GM18520 (cell line): ENCODE measurements at regions not wholly inside any gene's neighbourhood (a gene's known extent, or its start where the extent isn't known, plus 50 kb on each side); places are given as distances from the start of the nearest gene placed in this dataset.
"Not testable (repeated sequence)": the region's sequence is repeated elsewhere in the genome, so short reads cannot be mapped to it uniquely, and the experiment has no call there.

ENCODE experiments used
- ATAC-seq: cut with Tn5 transposase; IDR thresholded peaks from one replicate; pipeline ENCODE4 v1.9.1; 2021; ENCODE audit not compliant: unreplicated experiment

DNA sequence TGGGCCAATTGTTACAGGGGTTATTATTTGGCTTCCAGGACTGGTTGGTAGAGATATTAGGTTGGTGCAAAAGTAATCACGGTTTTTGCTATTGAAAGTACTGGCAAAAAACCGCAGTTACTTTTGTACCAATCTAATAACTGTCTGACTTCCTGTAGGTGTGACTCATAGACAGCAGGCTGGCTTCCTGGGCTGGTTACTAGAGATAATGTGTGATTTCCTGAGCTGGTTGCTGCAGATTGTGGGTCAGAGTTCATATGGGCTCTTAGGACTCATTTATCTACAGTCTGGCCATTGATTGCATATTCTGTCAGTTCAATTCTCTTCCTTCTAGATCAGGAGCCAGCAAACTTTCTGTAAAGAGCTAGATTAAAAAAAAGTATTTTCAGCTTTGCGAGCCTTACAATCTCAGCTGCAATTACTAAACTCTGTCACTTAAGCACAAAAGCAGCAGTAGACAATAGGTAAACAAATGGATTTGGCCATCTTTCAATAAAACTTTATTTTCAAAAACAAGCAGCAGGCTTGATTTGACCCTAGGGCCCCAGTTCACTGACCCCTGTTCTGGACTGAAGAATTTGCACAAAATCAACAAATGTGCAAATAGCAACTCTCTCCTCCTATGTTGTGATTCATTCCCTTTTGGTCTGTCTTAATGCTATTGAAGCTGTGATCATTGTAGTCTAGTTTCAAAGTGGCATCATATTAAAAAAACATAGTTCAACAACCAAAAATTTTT, 50.8 kb upstream of the BOD1L1 start:
- no peak for ATAC-seq

DNA sequence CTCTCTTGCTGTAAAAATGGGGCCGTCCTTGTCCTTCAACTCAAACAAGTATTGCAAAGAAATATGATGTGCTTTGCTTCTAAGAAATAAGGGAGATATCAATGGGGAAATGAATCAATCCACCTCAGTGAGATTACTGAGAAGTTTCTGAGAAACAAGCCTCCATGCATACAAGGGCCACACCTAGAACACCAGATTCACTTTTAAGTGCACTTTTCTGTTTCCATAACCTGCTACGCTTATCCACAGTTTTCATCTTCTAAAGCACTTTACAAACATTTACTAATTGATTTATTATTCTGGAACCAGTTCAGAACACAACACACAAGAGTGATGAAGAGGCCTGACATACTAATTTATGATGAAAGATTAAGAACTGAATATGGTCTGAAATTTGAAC, 54.0 kb upstream of the BOD1L1 start:
- no peak for ATAC-seq

DNA sequence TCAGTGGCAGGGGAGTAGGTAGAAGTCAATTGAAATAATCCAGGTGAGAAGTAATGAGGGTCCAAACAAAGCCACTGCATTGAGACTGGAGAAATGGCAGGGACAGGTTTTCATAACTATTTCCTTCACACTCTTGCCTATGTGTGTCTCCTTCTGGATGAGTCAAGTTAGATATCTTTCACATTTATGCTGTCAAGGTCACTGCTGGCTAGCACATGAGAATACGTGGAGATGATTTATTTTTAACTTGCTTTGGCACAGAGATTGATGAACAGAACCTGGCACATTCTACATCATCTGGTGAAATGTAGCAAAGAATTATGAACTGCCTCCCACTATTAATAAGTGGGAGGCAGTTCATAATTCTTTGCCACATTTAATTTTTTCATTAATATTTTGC, 66.7 kb upstream of the BOD1L1 start:
- ATAC-seq: no peak

DNA sequence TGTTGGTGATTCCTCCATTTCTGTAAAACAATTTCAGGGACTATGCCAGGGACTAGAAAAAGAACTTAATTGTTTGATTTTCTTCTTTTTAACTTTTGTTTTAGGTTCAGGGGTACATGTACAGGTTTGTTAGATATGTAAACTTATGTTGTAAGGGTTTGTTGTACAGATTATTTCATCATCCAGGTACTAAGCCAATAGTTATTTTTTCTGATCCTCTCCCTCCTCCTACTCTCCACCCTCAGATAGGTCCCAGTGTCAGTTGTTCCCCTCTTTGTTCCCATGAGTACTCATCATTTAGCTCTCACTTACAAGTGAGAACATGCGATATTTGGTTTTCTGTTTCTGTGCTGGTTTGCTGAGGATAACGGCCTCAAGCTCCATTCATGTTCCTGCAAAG, 70.8 kb upstream of the BOD1L1 start:
- ATAC-seq: no peak

DNA sequence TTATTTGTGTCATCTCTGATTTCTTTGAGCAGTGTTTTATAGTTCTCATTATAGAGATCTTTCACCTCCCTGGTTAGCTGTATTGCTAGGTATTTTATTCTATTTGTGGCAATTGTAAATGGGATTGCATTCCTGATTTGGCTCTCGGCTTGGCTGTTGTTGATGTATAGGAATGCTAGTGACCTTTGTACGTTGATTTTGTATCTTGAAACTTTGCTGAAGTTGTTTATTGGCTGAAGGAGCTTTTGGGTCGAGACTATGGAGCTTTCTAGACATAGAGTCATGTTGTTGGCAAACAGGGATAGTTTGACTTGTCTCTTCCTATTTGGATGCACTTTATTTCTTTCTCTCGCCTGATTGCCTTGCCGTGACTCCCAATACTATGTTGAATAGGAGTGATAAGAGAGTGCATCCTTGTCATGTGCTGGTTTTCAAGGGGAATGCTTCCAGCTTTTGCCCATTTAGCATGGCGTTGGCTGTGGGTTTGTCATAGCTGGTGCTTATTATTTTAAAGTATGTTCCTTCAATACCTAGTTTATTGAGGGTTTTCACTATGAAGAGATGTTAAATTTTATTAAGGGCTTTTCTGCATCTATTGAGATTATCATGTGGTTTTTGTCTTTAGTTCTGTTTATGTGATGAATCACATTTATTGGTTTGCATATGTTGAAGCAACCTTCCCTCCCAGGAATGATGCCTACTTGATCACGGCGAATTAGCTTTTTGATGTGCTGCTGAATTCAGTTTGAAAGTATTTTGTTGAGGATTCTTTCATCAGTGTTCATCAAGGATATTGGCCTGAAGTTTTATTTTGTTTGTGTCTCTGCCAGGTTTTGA, 72.7 kb upstream of the BOD1L1 start:
- no peak for ATAC-seq

DNA sequence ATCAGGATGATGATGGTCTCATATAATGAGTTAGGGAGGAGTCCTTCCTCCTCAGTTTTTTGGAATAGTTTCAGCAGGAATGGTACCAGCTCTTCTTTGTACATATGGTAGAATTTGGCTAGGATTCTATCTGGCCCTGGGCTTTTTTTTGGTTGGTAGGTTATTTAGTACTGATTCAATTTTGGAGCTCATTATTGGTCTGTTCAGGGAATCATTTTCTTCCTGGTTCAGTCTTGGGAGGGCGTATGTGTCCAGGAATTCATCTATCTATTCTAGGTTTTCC, 73.3 kb upstream of the BOD1L1 start:
- not testable (repeated sequence) for ATAC-seq

DNA sequence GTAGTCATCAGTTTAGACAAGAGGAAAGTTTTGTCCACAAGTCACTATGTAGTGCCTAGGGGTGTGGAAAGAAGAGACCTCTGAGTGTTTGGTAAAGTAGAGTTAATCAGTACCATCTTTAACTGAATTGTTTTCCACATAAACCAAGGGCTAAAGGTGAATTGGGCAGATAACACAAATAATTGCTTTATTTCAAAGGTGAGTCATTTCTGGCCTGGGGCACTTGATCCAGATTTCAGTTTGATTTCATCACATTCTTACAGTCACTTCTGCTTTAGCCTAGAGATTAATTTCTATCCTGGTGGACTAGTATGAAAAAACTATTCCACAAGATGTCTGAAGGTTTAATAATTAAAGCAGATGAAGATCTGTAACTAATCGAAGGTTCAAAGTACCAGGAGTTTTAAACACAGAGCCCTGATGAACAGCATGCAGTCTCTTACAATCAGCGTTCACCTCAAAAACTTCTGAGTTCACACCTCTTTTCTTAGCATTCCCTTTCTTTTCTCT, 74.5 kb upstream of the BOD1L1 start:
- ATAC-seq: no peak

DNA sequence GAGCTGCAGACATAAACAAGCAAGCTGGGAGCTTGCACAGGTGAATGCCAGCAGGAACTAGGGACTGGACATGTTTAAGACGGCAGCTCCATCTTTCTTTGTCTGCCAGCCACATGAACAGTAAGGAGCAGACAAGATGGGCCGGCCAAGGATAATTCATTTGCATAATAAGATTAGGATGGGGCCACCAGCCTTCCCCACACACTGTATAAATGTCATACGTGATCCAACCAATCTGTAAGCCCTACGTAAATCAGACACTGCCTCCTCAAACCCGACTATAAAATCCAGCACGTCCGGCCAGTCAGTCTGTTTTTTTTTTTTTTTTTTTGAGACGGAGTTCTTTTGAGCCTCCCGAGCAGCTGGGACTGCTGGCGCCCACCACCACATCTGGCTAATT, 75.6 kb upstream of the BOD1L1 start:
- no peak for ATAC-seq

DNA sequence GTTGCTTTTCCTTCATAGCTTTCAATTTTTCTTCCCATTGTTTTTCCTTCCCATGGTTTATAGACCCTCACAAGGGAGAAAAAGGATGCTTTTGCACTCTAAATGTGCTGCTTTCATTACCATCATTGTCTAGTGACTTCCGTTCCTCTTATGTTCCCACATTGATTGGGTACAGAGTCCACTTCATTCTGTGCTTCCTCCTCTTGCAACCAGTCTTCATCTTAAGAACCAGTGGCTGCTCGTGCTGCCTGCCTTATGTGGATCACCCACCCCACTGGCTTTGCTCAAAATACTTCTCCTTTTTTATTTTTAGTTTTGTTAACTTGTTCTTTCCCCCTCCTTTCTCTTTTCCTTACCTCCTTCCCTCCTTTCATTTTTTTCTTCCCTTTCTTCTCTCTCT, 76.5 kb upstream of the BOD1L1 start:
- no peak for ATAC-seq

DNA sequence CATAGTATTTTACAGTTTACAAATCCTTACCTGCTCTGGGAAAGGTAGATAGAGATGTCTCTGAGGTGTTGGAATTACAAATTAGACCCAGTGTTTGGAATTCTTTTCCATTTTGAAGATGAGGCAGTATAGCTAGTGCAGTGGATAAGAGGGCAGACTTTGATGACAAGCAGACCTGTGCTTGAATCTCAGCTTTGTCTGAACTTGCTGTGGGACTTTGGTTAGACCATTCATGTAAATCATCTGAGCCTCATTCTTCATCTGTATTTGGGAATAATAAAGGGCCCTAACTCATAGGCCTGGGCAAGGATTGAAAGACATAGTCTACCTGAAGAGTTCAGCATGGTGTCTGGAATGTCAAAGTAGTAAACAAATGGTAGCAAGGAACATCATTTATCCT, 77.2 kb upstream of the BOD1L1 start:
- no peak for ATAC-seq

DNA sequence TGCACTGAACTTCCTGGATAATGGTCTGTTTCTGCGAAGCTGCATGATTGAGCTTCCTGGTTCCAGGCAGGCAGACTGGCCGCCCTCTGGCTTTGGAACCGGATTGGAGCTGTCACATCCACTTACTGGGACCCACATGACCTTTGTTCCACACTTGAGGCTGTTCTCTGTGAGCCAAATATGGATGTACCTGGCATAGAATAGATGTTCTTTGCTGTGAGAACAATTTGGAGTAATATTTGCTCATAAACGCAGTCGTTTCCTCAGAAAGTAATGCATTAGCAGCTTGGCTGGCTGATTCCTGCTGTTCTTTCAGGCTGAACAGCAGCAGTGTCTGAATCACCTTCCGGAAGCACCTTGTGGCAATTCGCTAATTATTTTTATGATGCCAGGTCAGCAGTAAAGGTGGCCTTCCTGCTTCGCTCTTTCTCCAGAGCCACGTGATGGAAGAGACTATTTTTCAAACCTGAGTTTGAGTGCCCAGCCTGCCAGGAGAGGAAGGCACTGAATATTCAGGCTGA, 78.1 kb upstream of the BOD1L1 start:
- ATAC-seq: no peak

DNA sequence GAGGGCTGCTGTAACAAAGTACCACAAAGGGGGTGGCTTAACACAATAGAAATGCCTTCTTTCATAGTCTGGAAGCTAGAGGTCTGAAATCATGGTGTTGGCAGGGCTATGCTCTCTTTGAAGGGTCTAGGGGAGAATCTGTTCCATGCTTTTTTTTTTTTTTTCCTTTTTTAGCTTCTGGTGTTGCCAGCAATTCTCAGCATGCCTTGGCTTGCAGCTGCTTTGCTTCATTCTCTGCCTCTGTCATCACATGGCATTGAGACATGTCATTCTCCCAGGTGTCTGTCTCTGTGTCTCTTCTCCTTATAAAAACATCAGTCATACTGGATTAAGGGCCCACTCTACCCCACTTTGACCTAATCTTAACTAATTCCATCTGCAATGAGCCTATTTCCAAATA, 78.6 kb upstream of the BOD1L1 start:
- ATAC-seq: no peak

DNA sequence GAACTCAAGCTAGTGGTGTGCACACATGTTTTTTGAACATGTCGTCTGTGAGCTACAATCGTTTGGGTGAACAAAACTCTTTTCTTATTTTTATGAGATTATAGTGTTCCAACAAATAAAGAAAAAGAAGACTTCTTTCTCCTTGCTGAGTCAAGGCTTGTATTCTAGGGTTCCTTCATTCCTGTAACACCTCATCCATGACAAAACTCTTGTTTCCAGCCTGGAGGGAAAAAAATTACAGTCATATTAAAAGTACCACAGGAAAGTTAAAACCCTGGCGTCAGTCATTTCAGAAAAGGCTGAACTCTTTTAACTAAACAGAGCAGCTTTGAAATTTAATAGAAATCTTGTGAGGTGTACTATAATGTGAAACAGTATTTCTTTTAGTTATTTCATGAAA, 79.2 kb upstream of the BOD1L1 start:
- ATAC-seq: no peak

DNA sequence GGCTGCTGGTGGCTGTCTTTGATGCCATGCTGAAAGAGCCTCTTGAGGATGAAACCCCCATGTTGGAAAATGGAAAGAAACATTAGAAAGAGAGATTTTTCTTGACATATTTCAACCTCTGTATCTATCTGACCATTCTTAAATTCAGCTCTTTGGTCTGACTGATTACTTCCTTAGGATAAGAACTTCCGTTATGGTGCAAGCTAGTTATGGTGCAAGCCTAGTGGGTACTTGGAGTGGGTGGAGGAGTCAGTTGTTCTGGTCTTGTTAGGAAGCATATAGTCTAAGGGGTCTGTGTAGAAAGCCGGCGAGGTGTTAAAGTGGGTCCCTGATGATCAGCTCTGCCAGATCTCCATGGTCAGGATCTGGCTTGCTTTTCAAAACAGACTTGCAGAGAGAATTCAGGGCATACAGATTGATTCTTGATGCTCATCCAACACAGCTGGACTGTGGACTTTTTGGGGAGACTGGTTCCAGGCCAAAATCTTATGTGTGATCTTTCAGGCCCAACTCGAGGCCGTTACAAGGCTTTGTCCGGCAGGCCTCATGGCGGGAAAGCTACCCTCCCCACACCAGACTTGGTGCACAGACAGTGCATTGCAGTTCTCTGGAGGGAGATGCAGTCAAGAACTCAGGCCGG, 82.8 kb upstream of the BOD1L1 start:
- ATAC-seq: no peak

DNA sequence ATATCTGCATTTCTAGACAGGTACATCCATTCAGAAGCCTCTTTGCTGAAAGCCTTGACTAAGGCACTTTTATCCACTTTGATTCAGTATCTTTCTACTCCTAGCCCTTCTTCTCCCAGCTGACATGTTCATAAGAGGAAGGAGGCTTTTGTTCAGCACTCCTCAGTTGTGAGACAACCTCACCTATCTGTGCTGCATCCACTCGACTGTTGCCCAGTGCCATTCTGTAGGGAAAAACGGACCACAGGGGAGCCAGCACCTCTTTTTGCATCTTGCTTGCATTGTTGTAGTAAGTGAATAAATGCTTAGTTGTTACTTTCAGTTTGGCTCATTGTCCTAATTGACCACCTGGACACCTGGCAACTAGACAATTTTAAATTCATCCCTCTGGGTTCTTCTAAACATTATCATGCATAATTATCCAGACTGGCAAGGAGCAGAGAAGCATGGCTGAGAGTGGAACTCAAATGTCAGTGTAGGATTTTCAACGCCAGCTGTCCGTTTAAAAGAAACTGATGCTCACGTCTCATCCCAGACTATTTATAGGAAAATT, 83.8 kb upstream of the BOD1L1 start:
- no peak for ATAC-seq

DNA sequence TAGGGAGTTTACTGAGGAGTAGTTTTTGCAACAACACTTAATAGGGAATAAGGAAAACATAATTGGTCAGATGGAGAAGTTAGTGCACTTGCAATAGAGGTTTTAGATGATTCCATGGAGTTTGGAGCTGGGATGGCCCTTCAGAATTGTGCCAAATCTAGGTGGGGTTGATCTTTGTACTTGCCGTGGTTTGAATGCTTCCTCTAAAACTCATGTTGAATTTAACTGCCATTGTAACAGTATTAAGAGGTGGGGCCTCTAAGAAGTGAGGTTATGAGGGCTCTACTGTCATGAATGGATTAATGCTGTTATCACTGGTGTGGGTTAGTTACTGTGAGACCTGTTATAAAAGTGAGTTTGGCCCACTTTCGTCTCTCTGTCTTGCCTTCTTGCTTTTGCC, 94.4 kb upstream of the BOD1L1 start:
- ATAC-seq: no peak

DNA sequence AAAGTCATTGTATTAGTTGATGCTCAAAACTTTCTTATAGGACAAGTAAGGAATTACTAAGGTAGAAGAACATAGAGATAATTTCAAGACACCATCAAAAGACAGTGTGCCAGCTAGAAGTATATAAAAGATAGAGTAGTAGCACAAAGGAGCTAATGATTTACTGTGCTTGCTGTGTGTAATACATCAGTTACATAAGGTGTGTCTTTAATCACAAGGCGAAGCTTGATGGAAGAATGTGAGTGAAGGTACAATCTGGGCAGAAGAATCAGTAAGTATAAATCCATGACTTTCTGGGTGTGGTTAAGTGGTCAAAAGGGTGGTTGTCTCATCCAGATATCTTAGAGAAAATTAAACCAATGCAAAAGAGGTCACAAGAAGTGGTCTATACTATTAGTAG, 95.1 kb upstream of the BOD1L1 start:
- no peak for ATAC-seq

DNA sequence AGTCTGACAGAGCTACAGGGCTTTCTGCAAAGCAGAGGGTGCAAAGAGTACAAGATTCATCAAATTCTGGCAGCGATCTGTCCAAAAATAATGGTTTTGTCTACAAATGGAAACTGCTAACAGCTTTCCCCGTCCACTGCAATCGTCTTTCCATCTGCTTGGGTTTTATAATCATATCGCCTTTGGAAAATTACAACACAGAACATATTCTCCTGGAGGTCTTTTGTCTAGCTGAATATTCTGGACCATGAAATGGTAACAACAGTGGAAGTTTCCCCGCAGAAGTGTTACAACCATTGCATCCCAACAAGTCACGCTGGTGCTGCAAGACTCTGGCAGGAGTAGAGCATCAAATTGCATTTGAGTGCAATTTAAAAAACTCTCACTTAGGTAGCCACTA, 101.2 kb upstream of the BOD1L1 start:
- no peak for ATAC-seq

DNA sequence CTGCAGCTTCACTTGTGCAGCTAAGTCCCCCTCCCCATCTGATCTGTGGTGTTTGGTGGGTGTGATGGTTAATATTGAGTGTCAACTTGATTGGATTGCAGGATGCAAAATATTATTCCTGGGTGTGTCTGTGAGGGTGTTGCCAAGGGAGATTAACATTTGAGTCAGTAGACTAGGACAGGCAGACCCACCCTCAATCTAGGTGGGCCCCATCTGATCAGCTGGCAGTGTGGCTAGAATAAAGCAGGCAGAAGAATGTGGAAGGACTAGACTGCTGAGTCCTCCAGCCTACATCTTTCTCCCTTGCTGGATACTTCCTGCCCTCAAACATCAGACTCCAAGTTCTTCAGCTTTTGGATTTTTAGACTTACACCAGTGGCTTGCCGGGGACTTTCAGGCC, 103.5 kb upstream of the BOD1L1 start:
- no peak for ATAC-seq

DNA sequence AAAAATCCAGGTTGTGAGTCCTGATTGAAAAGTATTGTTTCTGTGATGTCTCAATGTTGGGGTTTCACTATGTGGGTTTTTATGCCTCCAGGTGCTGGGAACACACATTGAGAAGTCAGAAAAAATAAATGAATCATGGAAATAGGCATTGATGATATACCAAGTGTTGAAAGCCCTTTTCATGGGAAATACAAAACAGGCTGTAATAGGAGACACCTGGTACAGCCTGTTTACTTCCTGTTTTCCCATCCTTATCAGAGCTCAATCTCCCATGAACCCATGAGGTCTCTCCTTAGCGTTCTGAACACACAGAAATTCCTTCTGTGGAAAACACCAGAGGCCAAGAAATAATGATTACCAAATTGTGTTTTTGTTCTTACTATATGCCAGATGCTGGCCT, 106.3 kb upstream of the BOD1L1 start:
- no peak for ATAC-seq

DNA sequence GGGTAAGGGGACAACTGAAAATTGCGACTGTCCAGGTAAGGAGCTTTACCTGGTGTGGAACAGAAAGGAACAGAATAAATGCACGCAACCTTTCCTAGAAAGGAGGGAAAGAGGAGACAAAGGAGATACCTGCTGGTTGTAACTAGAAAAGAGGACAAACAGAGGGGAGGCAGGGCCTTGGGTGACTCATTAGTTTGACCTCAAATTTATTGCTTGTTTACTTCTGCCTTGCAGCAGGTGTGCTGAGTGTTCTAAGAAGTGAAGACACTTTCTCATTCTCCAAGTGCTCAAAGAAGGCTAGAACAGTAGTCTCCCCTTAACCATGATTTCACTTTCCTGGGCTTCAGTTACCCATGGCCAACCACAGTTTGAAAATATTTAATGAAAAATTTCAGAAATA, 123.1 kb upstream of the BOD1L1 start:
- ATAC-seq: no peak

DNA sequence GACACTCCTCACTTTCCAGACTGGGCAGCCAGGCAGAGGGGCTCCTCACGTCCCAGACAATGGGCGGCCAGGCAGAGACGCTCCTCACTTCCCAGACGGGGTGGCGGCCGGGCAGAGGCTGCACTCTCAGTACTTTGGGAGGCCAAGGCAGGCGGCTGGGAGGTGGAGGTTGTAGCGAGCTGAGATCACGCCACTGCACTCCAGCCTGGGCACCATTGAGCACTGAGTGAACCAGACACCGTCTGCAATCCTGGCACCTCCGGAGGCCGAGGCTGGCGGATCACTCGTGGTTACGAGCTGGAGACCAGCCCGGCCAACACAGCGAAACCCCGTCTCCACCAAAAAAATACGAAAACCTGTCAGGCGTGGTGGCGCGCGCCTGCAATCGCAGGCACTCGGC, 134.1 kb upstream of the BOD1L1 start:
- ATAC-seq: not testable (repeated sequence)
